H1 (cell line): ENCODE measurements at regions not wholly inside any gene's neighbourhood (a gene's known extent, or its start where the extent isn't known, plus 50 kb on each side); places are given as distances from the start of the nearest gene placed in this dataset.

Experiments
- CTCF ChIA-PET: fragments of 300-600 bp; sonication (Branson Sonifier 250); formaldehyde crosslinking; loops from one replicate; lab custom pipeline; 2021; ENCODE audit not compliant: partially characterized antibody; lab: Charles Lee
- POLR2A ChIA-PET: fragments of 300-600 bp; sonication (Branson Sonifier 250); formaldehyde crosslinking; loops from one replicate; lab custom pipeline; 2021; ENCODE audit warnings: inconsistent platforms; ENCODE audit not compliant: partially characterized antibody; lab: Charles Lee
- DNase-seq, 2 experiments: peaks; one replicate each; pipeline versions ENCODE4 v3.0.0 to v3.0.0-alpha.2; 2010 to 2022; ENCODE audit warnings: low spot score in 2 of 2, low read depth in 1 of 2, mixed read lengths in 1 of 2
- FAIRE-seq: peaks from 2 replicates; lab custom pipeline; 2011; peaks lifted over from hg19 to GRCh38; lab: Jason Lieb, UNC
- H2AFZ ChIP-seq: 2 replicates; pipeline ENCODE4 v1.8.1; 2012; ENCODE audit warnings: low read length, inconsistent platforms
- H2AK5ac ChIP-seq: 2 replicates; pipeline ENCODE4 v1.6.1; 2013; ENCODE audit warnings: low read depth, low read length
- H2BK120ac ChIP-seq: replicated peaks from 2 replicates; pipeline ENCODE3; 2013; ENCODE audit warnings: low read depth, low read length, inconsistent platforms
- H2BK12ac ChIP-seq: 2 replicates; pipeline ENCODE4 v1.6.1; 2013; ENCODE audit warnings: low read depth, low read length
- H2BK15ac ChIP-seq: 2 replicates; pipeline ENCODE4 v1.6.1; 2013; ENCODE audit warnings: low read length
- H2BK20ac ChIP-seq: 2 replicates; pipeline ENCODE4 v1.6.1; 2013; ENCODE audit warnings: low read length
- H2BK5ac ChIP-seq: 2 replicates; pipeline ENCODE4 v1.6.1; 2013; ENCODE audit warnings: low read depth, low read length
- H3K14ac ChIP-seq: 2 replicates; pipeline ENCODE4 v1.6.1; 2013; ENCODE audit warnings: inconsistent platforms; ENCODE audit not compliant: insufficient read length
- H3K18ac ChIP-seq: 2 replicates; pipeline ENCODE4 v1.6.1; 2013; ENCODE audit warnings: low read length; ENCODE audit errors: extremely low read depth
- H3K23ac ChIP-seq: 2 replicates; pipeline ENCODE4 v1.6.1; 2013; ENCODE audit warnings: inconsistent platforms; ENCODE audit not compliant: insufficient read length
- H3K23me2 ChIP-seq: 2 replicates; pipeline ENCODE4 v1.6.1; 2013; ENCODE audit warnings: low read depth, low read length
- H3K27ac ChIP-seq: 2 replicates; pipeline ENCODE4 v1.6.1; 2011; ENCODE audit warnings: low read depth, low read length, inconsistent platforms
- H3K27me3 ChIP-seq, 4 experiments: replicated peaks in 1 of 4; 1 replicate in 1 of 4; 2 replicates in 3 of 4; pipeline versions ENCODE4 v1.6.1 to v1.8.1; 2011 to 2013; ENCODE audit warnings: low read length in 3 of 4, mild to moderate bottlenecking in 3 of 4, inconsistent platforms in 2 of 4, mixed read lengths in 2 of 4, moderate library complexity in 1 of 4; ENCODE audit not compliant: control insufficient read depth in 3 of 4, insufficient read depth in 3 of 4; ENCODE audit errors: extremely low read depth in 1 of 4
- H3K36me3 ChIP-seq, 4 experiments: 2 replicates each; pipeline versions ENCODE4 v1.6.1 to v1.8.1; 2011 to 2013; ENCODE audit warnings: mild to moderate bottlenecking in 4 of 4, low read length in 3 of 4, moderate library complexity in 2 of 4, control low read depth in 1 of 4, inconsistent platforms in 1 of 4; ENCODE audit not compliant: insufficient read depth in 4 of 4, control insufficient read depth in 2 of 4
- H3K4ac ChIP-seq: replicated peaks from 2 replicates; pipeline ENCODE3; 2013; ENCODE audit warnings: low read length, low read depth, mixed read lengths, inconsistent platforms; ENCODE audit not compliant: insufficient read length
- H3K4me1 ChIP-seq, 4 experiments: replicated peaks in 1 of 4; 1 replicate in 1 of 4; 2 replicates in 3 of 4; pipeline versions ENCODE4 v1.6.1 to v1.8.1; 2011 to 2013; ENCODE audit warnings: low read length in 3 of 4, inconsistent platforms in 2 of 4, mixed read lengths in 1 of 4; ENCODE audit not compliant: insufficient read depth in 4 of 4, control insufficient read depth in 3 of 4
- H3K4me2 ChIP-seq, 2 experiments: 2 replicates each; pipeline versions ENCODE4 v1.6.1 to v1.8.1; 2011 to 2013; ENCODE audit warnings: low read depth in 2 of 2, low read length in 2 of 2, control low read depth in 1 of 2, inconsistent platforms in 1 of 2, mild to moderate bottlenecking in 1 of 2; ENCODE audit not compliant: insufficient read depth in 1 of 2
- H3K4me3 ChIP-seq, 4 experiments: fragments of 200-600, 300-600 bp in 1 of 4; sonication (generic), shearing (Covaris generic), sonication (Bioruptor Twin) in 1 of 4; 2 replicates each; pipeline versions ENCODE4 v1.5.1 to v1.8.1; 2011 to 2016; ENCODE audit warnings: low read length in 4 of 4, low read depth in 3 of 4, control low read depth in 2 of 4, inconsistent platforms in 2 of 4, mild to moderate bottlenecking in 2 of 4, mixed read lengths in 1 of 4, moderate library complexity in 1 of 4; ENCODE audit not compliant: insufficient read depth in 2 of 4; ENCODE audit errors: extremely low read depth in 1 of 4
- H3K56ac ChIP-seq: replicated peaks from 2 replicates; pipeline ENCODE3; 2013; ENCODE audit warnings: low read depth, mild to moderate bottlenecking, mixed read lengths, low read length, inconsistent platforms; ENCODE audit not compliant: insufficient read length
- H3K79me1 ChIP-seq: 2 replicates; pipeline ENCODE4 v1.6.1; 2013; ENCODE audit warnings: low read depth, low read length, control low read depth
- H3K79me2 ChIP-seq, 2 experiments: 2 replicates each; pipeline versions ENCODE4 v1.6.1 to v1.8.1; 2012 to 2013; ENCODE audit warnings: low read length in 2 of 2, mild to moderate bottlenecking in 2 of 2, inconsistent platforms in 1 of 2; ENCODE audit not compliant: insufficient read depth in 2 of 2, control insufficient read depth in 1 of 2
- H3K9ac ChIP-seq, 4 experiments: replicated peaks in 1 of 4; 1 replicate in 1 of 4; 2 replicates in 3 of 4; pipeline versions ENCODE4 v1.6.1 to v1.8.1; 2011 to 2013; ENCODE audit warnings: low read depth in 3 of 4, low read length in 3 of 4, control low read depth in 2 of 4, mild to moderate bottlenecking in 2 of 4, moderate library complexity in 2 of 4, inconsistent platforms in 1 of 4; ENCODE audit errors: extremely low read depth in 1 of 4
- H3K9me3 ChIP-seq, 2 experiments: 2 replicates each; pipeline versions ENCODE4 v1.6.1 to v1.8.1; 2012 to 2013; ENCODE audit warnings: mild to moderate bottlenecking in 2 of 2, moderate library complexity in 2 of 2, control low read depth in 1 of 2, inconsistent platforms in 1 of 2, low read depth in 1 of 2, low read length in 1 of 2, mixed read lengths in 1 of 2; ENCODE audit not compliant: insufficient read depth in 2 of 2
- H4K20me1 ChIP-seq, 2 experiments: replicated peaks in 1 of 2; 2 replicates each; pipeline versions ENCODE3 to v1.8.1; 2011 to 2013; ENCODE audit warnings: inconsistent platforms in 2 of 2, low read length in 2 of 2, mild to moderate bottlenecking in 1 of 2; ENCODE audit not compliant: insufficient read depth in 2 of 2, control insufficient read depth in 1 of 2
- H4K5ac ChIP-seq: 2 replicates; pipeline ENCODE4 v1.6.1; 2013; ENCODE audit warnings: low read length, low read depth, mixed read lengths, inconsistent platforms; ENCODE audit not compliant: insufficient read length
- H4K8ac ChIP-seq: 2 replicates; pipeline ENCODE4 v1.8.0; 2013; ENCODE audit warnings: mild to moderate bottlenecking, moderate library complexity, low read length, inconsistent platforms; ENCODE audit not compliant: insufficient read depth; ENCODE audit errors: extremely low read depth
- H4K91ac ChIP-seq: replicated peaks from 2 replicates; pipeline ENCODE3; 2013; ENCODE audit warnings: low read length, mixed read lengths, inconsistent platforms; ENCODE audit not compliant: insufficient read length
- WGBS, 2 experiments: shearing (Covaris generic) in 1 of 2; methylation state at CpG; one replicate each; pipeline versions ENCODE4 v1.1.6 to v1.1.7; 2013 to 2015; ENCODE audit warnings: low lambda C conversion rate in 2 of 2, mixed read lengths in 2 of 2, inconsistent platforms in 1 of 2, low coverage in 1 of 2, missing lambda C conversion rate in 1 of 2; ENCODE audit not compliant: insufficient replicate concordance in 2 of 2, insufficient coverage in 1 of 2, insufficient read length in 1 of 2; ENCODE audit errors: extremely low coverage in 1 of 2, missing lambda C conversion rate in 1 of 2; 5-methylcytosine and 5-hydroxymethylcytosine counted together

GRCh38 chr10:3491571-3491970 is 293.4 kb downstream of the KLF6 start:
- H2AFZ ChIP-seq, result no peak overlapping the region
- H2AK5ac ChIP-seq, result no peak overlapping the region
- H2BK12ac ChIP-seq, result no peak overlapping the region
- DNase-seq (no peak), FAIRE-seq (no peak)
- no peak overlapping the region for H3K23ac ChIP-seq
- CTCF ChIA-PET, result interaction anchor here (1.2 kb wide), 1 partner anchor 25 kb away, joined by 3 read pairs; no protein-coding TSS in a partner anchor
- no peaks in the 10 kb centered on the region; a peak in 1 of 4 replicates for H3K9me3 ChIP-seq
- H3K4ac ChIP-seq, result no peak overlapping the region
- H2BK120ac ChIP-seq, result no peak overlapping the region
- no peak overlapping the region for H2BK15ac ChIP-seq
- no peak overlapping the region for H4K5ac ChIP-seq
- H3K9ac ChIP-seq, result no peak overlapping the region
- H4K91ac ChIP-seq, result no peak overlapping the region
- no peaks in the 10 kb centered on the region for H3K27me3 ChIP-seq
- H3K56ac ChIP-seq, result no peak overlapping the region
- H3K36me3 ChIP-seq, result no peaks in the 10 kb centered on the region; a peak in 1 of 8 replicates
- H3K4me3 ChIP-seq, result no peak overlapping the region
- H3K4me2 ChIP-seq, result no peak overlapping the region
- no peak overlapping the region for H3K18ac ChIP-seq
- no peaks in the 10 kb centered on the region for H3K79me2 ChIP-seq
- H4K8ac ChIP-seq, result no peak overlapping the region
- no peak overlapping the region for H2BK20ac ChIP-seq
- no peaks in the 10 kb centered on the region for H4K20me1 ChIP-seq
- H3K14ac ChIP-seq, result no peak overlapping the region
- no peaks in the 10 kb centered on the region for H3K23me2 ChIP-seq
- no peaks in the 10 kb centered on the region for H3K79me1 ChIP-seq
- WGBS, 2 experiments, result 88% methylated on average over 4 of the region's 4 CpGs; no CpG with 5 or more reads in 1 of the 2 experiments
- peaks cover 0 to 17% (median 7%) of the 10 kb centered on the region in 4 experiments; a peak in 6 of 7 replicates for H3K4me1 ChIP-seq
- POLR2A ChIA-PET, result interaction anchor here (0.7 kb wide), 1 partner anchor 192 kb away, joined by 3 read pairs; no protein-coding TSS in a partner anchor
- H3K27ac ChIP-seq, result no peak overlapping the region
- H2BK5ac ChIP-seq, result no peak overlapping the region
